ENCODE measurements at regions not wholly inside any gene's neighbourhood (a gene's known extent, or its start where the extent isn't known, plus 50 kb on each side); places are given as distances from the start of the nearest gene placed in this dataset.

DNA sequence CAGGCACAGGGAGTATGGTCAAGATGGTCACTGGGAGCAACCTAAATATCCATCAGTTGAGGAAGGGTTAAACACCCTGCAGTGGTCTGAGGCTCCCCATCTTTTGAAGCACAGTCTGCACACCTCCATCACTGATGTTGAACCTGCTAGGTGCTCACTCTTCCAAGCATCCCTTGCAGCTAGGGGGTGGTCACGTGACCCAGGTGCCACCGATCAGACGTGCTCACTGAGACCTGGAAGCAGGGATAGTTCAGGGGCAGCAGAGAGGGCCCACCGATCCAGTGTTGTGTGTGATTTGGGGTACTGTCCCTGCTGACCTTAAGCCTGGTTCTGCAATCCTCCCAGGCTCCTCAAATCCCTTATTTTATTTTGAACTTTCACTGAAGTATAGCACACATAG is 134.6 kb downstream of the CEBPB start:
- TF ChIP-seq, protein P1, sequence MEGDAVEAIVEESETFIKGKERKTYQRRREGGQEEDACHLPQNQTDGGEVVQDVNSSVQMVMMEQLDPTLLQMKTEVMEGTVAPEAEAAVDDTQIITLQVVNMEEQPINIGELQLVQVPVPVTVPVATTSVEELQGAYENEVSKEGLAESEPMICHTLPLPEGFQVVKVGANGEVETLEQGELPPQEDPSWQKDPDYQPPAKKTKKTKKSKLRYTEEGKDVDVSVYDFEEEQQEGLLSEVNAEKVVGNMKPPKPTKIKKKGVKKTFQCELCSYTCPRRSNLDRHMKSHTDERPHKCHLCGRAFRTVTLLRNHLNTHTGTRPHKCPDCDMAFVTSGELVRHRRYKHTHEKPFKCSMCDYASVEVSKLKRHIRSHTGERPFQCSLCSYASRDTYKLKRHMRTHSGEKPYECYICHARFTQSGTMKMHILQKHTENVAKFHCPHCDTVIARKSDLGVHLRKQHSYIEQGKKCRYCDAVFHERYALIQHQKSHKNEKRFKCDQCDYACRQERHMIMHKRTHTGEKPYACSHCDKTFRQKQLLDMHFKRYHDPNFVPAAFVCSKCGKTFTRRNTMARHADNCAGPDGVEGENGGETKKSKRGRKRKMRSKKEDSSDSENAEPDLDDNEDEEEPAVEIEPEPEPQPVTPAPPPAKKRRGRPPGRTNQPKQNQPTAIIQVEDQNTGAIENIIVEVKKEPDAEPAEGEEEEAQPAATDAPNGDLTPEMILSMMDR (IDR thresholded peaks at IDR 0.05) = no peak
- TF ChIP-seq POLR2AphosphoS5 (IDR thresholded peaks at IDR 0.05) = no peak
